SKM-1 treated with dmso at 0.1 percent for 144 hours (cell line): ENCODE measurements at regions not wholly inside any gene's neighbourhood (a gene's known extent, or its start where the extent isn't known, plus 50 kb on each side); places are given as distances from the start of the nearest gene placed in this dataset.

Experiments used
- DNase-seq: peaks from one replicate; lab custom pipeline; 2025; ENCODE audit not compliant: unreplicated experiment; lab: John Stamatoyannopoulos, UW

DNA sequence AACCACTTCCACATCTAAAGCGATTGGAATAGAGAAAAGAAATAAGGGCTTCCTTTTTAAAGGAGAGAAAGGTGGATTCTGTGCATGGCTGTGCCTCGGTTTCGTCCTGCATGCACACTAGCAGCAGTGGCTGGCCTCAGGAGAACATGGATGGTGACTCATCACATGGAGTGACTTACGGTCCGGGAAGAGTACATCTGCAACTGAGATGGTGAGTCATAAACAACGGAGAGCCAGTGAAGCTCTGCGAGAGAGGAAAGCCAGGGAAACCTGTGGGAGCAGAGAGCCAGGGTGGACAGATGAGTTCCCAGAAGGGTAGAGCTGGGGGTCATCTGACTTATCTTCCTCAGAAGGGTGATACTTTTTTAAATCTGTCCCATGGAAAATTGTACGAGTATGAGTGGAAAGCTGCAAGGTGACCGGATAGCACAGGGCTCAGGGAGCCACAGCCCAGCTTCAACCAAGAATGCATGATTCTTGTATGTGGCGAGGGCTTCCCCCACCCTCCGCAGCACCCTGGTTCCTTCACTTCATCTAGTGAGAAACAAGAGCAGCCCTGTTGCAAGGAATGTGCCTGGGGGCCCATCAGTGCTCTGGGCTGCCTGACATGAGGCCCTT is 259.1 kb downstream of the KLF6 start:
- DNase-seq: no peak

DNA sequence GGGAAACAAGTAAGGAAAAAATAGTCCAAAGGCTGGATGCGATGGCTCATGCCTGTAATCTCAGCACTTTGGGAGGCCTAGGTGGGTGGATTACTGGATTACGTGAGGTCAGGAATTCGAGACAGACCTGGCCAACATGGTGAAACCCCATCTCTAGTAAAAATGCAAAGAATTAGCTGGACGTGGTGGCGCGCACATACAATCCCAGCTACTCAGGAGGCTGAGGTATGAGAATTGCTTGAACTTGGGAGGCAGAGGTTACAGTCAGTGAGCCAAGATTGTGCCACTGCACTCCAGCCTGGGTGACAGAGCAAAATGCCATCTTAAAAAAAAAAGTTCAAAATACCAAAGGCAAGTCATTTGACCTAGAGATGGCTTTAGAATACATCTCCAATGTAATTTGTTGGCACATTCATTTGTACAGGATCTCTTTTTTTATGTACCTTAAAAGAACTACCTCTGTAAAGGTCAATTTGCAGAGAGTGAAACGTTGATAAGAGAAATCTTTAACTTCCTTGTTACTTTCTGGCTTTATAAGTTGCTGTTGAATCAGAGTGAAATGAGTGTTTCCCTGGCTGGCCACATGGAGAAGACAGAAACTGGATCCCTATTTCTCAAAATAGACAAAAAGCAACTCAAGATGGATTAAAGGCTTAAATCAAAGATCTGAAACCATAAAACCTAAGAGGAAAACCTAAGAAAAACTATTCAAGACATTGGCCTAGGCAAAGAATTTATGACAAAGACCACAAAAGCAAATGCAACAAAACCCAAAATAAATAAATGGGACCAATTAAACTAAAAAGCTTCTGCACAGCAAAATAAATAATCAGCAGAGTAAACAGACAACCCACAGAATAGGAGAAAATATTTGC is 260.7 kb downstream of the KLF6 start:
- DNase-seq: no peak

DNA sequence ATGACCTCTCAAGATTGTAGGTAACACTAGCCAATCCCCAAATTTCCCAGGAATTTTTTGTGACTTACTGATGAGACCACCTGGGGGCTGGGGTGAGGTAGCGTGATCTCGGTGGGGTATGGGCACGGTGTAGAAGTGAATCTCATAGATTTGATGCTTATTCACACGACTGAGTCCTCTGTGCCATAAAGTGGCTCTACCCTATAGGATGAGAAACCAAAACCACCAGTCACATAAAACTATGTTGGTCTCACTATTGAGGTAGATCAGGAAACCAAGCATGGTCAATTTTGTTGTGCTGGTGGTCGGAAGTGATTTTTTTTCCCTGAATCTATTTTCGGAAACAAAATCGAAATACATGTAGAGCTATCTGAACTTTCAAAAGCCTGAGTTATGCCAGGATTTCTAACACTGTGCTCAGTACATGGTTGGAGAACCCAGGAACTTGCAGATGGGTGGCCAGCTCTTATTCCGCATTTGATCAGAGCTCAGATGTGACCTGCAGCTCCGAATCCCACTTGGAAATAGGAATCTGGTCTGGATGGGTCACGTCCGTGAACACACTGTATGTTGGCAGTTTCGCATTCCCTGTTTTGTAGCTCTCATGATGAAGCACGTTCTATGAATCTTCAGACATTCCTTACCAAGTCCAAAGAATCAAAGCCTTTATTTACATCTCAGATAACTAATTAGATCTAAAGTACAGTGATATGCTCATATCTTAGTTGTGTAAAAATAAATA is 261.5 kb downstream of the KLF6 start:
- DNase-seq: no peak

DNA sequence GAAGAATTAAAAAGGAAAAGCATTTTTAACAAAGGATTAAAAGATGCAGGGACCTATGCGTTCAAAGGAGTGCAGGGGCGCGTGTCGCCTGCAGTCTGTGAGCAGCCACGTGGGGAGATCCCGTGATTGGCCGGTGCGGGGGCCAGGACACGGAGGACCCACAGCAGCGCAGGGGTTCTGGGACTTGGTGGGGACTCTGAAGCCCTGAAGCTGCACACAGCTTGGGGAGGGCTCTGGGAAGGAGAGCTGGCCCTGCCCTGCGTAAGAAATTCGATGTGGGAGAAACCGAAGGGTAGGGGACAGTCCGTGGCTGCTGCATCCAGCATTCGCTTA is 268.1 kb downstream of the KLF6 start:
- DNase-seq: no peak

DNA sequence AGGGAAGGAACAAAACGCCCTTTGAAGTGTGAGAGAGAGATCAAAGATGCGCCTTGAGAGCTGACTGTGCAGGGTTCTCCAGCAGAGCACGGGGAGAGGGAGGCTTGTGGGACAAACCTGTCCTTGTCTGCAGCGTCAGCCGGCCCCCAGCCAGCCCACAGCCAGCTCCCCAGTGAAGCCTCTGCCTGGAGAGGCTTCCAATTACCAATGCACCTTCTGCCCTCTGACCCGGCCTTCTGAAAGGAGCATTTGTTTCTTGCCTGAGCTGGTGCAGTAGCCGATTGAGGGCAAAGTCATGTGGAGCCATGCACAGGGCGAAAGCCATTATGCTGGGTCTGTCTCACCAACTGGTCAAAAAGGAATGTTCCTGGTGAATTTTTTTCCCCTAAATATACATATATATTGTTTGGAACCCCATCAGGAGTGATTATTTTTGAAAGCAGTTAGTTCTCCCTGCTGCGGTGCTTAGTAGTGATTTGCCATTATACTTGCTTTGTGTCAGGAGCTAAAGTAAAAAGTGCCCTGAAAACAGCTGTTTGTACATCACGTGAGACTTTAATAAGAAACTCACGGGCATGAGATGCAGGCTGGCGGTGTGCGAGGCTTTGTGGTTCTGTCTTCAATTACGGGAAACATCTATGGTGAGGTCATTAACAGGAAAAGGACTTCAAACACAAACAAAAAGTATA is 268.6 kb downstream of the KLF6 start:
- DNase-seq: no peak

DNA sequence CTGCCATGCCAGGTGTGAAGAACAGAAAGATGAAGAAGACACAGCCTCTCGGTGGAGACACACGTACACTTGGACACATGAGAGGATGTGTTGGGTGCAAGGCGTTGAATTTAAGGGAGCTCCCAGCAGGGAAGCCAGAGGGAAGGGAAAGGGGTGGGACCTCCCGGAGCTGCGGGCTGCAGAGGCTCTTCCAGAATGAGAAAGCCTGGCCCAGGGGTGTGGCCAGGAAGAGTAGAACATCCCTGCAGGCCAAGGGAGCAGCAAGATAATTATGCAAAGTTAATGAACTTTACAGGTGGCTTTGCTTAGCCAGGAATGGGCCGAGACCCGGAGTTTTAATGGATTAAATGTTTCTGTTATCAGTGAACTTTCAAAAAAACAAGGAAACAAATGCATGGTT is 270.3 kb downstream of the KLF6 start:
- DNase-seq: no peak

DNA sequence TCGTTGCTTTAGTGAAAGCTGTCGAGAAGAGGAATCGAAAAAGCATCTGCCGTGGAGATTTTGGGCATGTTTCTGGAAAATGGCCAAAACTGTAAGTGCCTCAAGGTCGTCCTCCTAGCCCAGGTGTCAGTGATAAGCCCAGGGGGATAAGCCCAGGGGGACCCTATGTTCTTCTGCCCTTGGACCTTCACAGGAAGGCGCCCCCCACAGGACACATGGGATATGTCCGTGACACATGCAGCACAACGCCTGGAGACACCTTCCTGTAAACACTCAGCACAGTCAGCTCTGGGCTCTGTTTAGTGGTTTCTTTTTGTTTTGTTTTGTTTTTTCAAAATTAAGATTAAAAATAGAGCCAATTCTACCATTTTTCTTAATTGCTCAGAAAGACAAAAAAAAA is 272.7 kb downstream of the KLF6 start:
- no peak for DNase-seq

DNA sequence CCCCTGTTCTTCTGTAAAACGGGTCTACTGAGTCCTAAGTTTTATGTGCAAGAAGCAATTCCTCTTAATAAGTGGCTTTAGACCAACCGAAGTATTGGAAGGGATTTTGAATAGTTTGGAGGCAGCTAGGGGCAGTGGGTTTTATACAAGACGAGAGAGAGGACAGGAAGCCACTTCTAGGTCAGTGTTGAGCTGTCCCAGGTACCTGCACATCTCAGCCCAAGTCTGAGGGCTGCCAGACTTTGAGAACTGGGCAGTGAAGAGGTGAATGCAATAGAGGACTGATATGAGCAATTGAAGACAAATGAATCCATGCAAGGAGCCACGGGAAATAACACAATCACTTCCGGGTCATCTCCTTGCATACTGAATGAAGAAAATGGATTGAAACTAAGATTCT is 273.5 kb downstream of the KLF6 start:
- DNase-seq: no peak

DNA sequence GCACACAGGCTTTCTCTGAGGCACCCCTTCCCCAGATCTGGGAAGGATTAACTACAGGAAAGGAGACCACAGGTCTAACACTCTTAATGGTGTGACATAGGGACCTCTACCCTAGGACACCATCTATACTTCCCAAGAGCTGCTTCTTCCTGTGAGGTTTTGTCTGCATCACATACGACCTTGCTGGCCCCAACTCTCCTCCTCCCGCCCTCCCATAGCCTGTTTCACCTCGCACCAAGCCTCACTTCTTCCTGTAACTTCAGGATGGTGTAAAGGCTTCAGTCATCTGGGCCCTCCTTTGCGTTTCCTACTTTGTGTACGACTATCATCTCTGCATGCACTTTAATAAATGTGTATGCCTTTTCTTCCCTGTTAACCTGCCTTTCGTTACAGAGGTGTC is 274.3 kb downstream of the KLF6 start:
- DNase-seq: no peak

DNA sequence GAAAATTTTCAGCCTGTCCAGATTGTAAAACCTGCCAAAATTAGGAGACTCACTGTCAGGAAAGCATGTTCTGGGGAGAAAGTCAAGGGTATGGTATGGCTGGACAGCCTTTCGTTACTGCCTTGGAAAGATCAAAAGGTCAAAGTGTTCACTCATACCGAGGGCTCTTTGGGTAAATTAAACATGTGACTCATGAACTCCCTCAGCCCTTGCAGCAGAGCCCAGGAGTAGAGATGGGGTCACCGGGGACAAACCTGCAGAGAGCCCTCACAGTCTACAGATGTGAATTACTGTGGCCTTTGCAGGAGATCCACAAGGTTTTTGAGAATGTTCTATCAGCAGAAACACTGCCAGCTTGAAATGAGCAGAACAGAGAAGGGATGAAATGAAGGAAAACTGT is 275.7 kb downstream of the KLF6 start:
- DNase-seq: no peak

DNA sequence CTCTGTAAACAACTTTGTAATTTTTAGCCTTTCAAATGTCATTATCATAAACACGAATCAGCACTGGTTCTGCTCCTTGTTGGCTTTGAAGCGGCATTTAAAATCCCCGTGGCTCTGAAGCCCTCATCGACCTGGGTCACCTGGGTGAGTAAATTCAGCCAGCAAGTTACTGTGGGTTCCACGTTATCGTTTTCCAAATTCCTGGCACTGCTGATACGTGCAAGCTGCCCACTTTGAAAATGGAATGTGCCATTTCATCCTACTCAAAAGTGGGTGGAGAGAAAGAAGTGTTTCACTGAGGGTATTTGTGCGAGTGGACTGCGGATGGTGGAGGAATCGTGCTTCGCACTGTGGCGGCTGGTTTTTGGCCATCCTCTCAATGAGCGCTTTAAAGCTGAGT is 281.7 kb downstream of the KLF6 start:
- no peak for DNase-seq

DNA sequence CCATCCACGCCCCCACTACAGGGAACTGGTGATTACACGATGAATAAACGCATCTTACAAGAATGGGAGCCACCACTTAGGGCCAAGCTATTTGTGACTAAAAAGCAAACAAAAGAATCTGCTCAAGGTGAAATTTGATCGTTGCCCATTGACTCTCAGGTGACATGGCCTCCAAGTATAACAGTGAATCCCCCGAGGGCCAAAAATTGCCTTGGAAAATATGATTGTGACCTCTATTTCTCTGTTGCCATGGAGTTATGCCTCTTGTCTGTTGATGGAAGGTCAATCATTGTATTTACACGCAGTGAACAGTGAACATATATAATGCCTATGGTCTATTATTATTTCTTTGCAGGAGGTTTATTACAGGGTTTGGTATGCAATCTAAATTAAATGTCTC is 282.3 kb downstream of the KLF6 start:
- no peak for DNase-seq

DNA sequence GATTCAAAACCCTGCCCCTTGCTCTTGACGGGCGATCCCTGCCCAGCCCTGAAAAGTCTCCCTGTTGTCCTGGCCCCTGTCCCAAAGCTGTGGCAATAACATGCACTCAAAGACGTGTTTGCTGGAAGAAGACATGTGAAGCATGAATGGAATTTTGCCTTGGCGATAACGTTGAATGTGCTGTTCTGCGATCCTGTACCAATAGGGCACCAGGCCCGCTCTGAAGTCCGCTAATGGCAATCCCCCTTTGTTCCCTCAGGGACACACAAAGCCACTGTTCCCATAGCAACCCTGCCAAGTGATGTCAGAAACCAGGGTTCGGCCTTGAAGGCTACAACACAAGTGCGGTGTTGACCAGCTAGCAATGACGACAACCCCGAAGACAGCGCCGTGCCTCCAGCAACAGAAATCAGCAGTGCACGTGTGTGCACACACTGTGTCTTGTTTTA is 284.6 kb downstream of the KLF6 start:
- DNase-seq: no peak

DNA sequence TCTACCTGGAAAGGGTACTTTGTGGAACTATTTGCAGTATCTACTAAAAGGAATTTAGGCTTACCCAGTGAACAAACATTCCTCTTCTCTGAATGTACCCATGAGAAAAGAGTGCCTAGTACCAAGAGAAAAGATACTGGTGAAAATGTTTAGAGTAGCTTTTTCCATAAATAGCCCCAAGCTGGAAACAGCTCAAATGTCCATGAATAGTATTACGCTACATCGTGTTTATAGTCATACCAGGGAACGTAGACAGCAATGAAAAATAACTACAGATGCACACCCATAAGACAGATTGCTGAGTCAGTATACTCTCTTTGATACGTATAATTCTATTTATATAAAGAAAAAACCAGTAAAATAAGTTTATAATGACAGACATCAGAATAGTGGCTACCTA is 285.9 kb downstream of the KLF6 start:
- DNase-seq: no peak

DNA sequence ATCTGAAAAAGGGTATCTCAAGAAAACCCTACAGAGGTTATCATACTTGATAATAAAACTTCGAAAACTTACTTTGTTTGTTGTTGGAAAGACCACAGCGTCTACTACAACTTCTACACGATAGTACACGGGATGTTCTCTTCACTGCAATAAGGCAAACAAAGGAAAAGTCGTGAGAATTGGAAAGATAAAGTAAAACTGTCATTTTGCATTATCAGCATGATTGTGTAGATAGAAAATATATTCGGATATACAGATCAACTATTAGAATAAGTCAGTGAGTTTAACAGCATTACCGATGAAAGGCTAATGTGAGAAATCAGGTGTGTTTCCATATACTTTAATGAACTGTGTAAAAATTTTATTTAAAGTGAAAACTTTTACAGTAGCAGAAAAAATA is 287.4 kb downstream of the KLF6 start:
- no peak for DNase-seq

DNA sequence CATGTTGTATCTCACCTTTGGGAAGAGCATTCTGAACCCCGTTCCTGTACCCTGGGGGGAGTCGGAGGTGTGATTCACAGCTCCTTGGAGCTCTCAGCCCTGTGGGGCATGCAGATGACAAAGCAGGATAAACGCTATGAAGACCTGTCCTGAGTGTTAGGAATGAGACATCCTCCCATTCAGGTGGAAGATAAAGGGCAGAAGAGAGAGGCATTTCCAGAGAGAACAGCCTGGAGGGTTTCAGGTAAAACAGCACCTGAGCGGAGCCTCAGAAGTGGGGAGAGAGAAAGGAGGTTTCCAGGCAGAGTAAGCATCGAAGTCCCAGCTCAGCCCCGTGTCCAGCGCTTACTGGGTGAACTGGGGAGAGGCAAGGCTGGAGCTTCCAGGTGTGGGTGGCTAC is 288.9 kb downstream of the KLF6 start:
- DNase-seq: no peak

DNA sequence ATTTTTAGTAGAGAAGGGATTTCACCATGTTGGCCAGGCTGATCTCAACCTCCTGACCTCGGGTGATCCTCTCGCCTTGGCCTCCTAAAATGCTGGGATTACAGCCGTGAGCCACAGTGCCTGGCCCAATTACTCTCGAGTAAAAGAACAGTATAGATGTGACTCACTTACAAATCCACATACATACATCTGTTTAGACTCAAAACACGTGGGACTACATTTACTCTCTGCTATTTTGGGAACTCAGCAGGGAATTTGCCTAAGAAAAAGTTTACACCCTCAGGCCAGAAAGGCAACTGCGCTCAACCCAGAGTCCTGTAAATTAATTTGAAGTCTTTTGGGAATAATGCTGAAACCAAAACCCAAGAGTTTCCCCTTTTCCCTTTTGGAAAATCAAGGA is 289.7 kb downstream of the KLF6 start:
- DNase-seq: no peak

DNA sequence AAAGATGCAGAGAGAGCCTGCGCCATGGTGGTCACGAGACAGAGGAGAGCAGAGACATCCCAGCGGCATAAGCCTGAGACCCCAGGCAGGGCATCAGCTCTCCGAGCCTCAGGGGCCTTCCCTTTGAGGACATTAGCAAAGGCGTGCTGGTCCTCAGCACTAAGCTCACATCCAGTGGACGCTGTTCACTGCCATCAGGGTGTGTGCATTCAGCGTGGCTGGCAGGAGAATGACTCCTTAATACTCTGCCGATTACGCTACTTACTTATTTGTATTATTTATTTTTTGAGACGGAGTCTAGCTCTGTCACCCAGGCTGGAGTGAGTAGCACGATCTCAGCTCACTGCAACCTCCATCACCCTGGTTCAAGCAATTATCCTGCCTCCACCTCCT is 290.2 kb downstream of the KLF6 start:
- DNase-seq: no peak

DNA sequence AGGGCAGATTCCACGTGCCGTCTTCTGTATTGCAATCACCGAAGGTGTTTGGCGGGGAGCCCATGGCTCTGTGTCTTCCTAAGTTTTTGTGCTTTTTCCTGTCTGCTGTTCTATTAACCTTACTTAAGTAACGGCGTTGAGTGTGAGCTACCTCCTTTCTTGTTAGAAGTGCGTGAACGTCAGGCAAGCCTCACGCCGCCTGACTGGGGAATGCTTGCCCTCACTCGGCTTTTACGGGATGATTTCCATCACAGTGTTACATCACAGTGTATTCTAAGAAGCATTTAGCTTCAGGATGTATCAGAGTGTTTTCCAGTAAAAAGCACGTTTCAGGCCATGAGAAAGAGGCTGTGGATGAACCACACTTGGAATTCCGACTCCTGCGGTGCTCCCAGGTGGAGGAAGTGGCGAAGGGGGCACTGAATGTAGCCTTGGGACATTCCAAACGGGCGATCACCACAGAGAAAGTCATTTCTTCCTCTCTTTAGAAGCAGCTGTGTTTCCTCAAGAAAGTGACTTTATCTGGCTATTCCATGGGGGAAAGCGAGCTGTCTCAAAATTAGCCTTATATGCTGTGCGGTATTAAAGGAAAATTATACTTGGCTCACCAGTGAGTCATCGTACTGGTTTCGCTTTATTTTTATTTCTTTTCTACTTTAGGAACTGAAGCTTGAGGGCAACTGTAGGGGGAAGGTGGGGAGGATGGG is 290.7 kb downstream of the KLF6 start:
- no peak for DNase-seq

DNA sequence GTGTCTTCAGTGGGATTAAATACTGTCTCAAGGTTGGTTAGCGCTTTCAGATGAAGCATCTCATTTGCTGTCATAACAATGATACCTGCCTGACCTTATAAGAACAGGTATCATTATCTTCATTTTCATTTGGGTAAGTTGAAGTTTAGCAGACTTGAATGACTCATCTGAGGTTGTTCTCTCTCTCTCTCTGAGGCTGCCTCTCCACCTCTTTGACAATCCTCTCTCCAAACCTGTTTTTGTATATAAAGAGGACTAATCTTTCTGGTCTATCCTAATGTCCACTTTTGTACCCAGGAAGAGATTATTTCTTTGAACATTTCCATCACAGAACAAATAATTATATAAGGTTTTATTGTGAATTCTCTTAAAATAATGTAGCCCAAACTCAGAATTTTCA is 291.4 kb downstream of the KLF6 start:
- no peak for DNase-seq

DNA sequence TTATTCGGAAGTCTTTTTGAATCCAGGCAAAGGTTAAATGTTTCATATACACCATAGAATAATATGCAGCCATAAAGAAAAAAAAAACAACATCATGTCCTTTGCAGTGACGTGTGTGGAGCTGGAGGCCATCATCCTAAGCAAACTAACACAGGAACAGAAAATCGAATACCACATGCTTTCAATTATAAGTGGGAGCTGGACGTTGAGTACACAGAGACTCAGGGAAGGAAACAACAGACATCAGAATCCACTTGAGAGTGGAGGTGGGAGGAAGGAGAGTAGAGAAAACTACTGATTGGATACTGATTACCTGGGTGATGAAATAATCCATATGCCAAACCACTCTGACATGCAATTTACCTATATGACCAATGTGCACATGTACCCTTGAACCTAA is 293.4 kb downstream of the KLF6 start:
- DNase-seq: no peak
